GM21423 (cell line): ENCODE measurements at regions not wholly inside any gene's neighbourhood (a gene's known extent, or its start where the extent isn't known, plus 50 kb on each side); places are given as distances from the start of the nearest gene placed in this dataset.
A peak's percentile ranks its signal among the peaks of the same experiment; 100 is the strongest.

ENCODE experiments used
- ATAC-seq: cut with Tn5 transposase; IDR thresholded peaks from one replicate; pipeline ENCODE4 v1.9.1; 2021; ENCODE audit warnings: mild to moderate bottlenecking, moderate library complexity; ENCODE audit not compliant: unreplicated experiment

- ATAC-seq: no peak
Measured at GRCh38 chr2:12269041-12269972, 447.4 kb upstream of the TRIB2 start.

GRCh38 chr2:12270876-12271588, 445.7 kb upstream of the TRIB2 start:
- no peak for ATAC-seq

- no peak for ATAC-seq
Measured at GRCh38 chr2:12271589-12271984, 445.1 kb upstream of the TRIB2 start.

- no peak for ATAC-seq
Measured at GRCh38 chr2:12273111-12273510, 443.6 kb upstream of the TRIB2 start.

GRCh38 chr2:12274591-12274990, 442.1 kb upstream of the TRIB2 start:
- ATAC-seq: no peak

- no peak for ATAC-seq
Measured at GRCh38 chr2:12277241-12278034, 439.3 kb upstream of the TRIB2 start.

- no peak for ATAC-seq
Measured at GRCh38 chr2:12278217-12278750, 438.5 kb upstream of the TRIB2 start.

GRCh38 chr2:12282780-12283695, 433.7 kb upstream of the TRIB2 start:
- peak; percentile 85 for ATAC-seq

- no peak for ATAC-seq
Measured at GRCh38 chr2:12284037-12284436, 432.7 kb upstream of the TRIB2 start.

- no peak for ATAC-seq
Measured at GRCh38 chr2:12284487-12284886, 432.2 kb upstream of the TRIB2 start.

GRCh38 chr2:12286347-12286746, 430.4 kb upstream of the TRIB2 start:
- no peak for ATAC-seq

GRCh38 chr2:12287220-12287751, 429.4 kb upstream of the TRIB2 start:
- ATAC-seq: no peak

GRCh38 chr2:12288048-12288447, 428.7 kb upstream of the TRIB2 start:
- no peak for ATAC-seq

GRCh38 chr2:12289120-12289802, 427.5 kb upstream of the TRIB2 start:
- no peak for ATAC-seq

GRCh38 chr2:12291303-12291702, 425.4 kb upstream of the TRIB2 start:
- ATAC-seq: no peak

GRCh38 chr2:12293874-12294273, 422.9 kb upstream of the TRIB2 start:
- ATAC-seq: peak; percentile 97

GRCh38 chr2:12295856-12296519, 420.7 kb upstream of the TRIB2 start:
- ATAC-seq: no peak

- ATAC-seq: no peak
Measured at GRCh38 chr2:12296915-12297314, 419.8 kb upstream of the TRIB2 start.

- ATAC-seq: no peak
Measured at GRCh38 chr2:12298352-12298751, 418.4 kb upstream of the TRIB2 start.
